Gastrocnemius medialis (tissue), 4 donors: ENCODE measurements at regions not wholly inside any gene's neighbourhood (a gene's known extent, or its start where the extent isn't known, plus 50 kb on each side); places are given as distances from the start of the nearest gene placed in this dataset.

Experiments used
- ATAC-seq, 2 donors: fragments of 150-250 bp; one replicate each; pipeline ENCODE4 v1.9.1; 2016
- DNase-seq, 2 donors: peaks; one replicate each; pipeline ENCODE4 v3.0.0-alpha.2; 2019
- H3K27ac ChIP-seq, 4 donors: fragments of 200-600 bp; sonication (generic); 1 replicate in 1 of 4; 2 replicates in 3 of 4; pipeline ENCODE4 v1.5.1; 2016 to 2018; ENCODE audit warnings: mild to moderate bottlenecking in 2 of 4, moderate library complexity in 1 of 4
- H3K27me3 ChIP-seq, 3 donors: fragments of 200-600 bp; sonication (generic) in 2 of 3; 1 replicate in 1 of 3; 2 replicates in 2 of 3; pipeline versions ENCODE4 v1.5.1 to v1.6.0; 2016 to 2019; ENCODE audit warnings: mild to moderate bottlenecking in 1 of 3, moderate library complexity in 1 of 3
- H3K36me3 ChIP-seq, 2 donors: fragments of 200-600 bp; sonication (generic) in 1 of 2; one replicate each; pipeline ENCODE4 v1.5.1; 2017 to 2018
- H3K4me1 ChIP-seq, 2 donors: fragments of 200-600 bp; sonication (generic) in 1 of 2; one replicate each; pipeline ENCODE4 v1.5.1; 2016 to 2017; ENCODE audit warnings: mild to moderate bottlenecking in 2 of 2
- H3K4me3 ChIP-seq, 4 donors: fragments of 200-600 bp; sonication (generic) in 3 of 4; 1 replicate in 1 of 4; 2 replicates in 3 of 4; pipeline ENCODE4 v1.5.1; 2016 to 2019; ENCODE audit warnings: mild to moderate bottlenecking in 2 of 4
- H3K9me3 ChIP-seq, 3 donors: fragments of 200-600 bp; sonication (generic) in 2 of 3; 1 replicate in 1 of 3; 2 replicates in 2 of 3; pipeline ENCODE4 v1.5.1; 2016 to 2019
- CTCF ChIP-seq, 5 experiments: fragments of 450-650 bp in 3 of 5; fragments of 200-600 bp in 2 of 5; sonication (generic) in 2 of 5; IDR thresholded peaks in 4 of 5; conservative IDR thresholded peaks in 1 of 5; 1 replicate in 4 of 5; 2 replicates in 1 of 5; pipeline ENCODE4 v1.5.1; 2016 to 2019; ENCODE audit warnings: antibody characterized with exemption in 5 of 5, mild to moderate bottlenecking in 3 of 5, moderate library complexity in 3 of 5
- POLR2A ChIP-seq, 2 donors: fragments of 450-650 bp; IDR thresholded peaks; one replicate each; pipeline ENCODE4 v1.6.1; 2017; ENCODE audit warnings: antibody characterized with exemption in 2 of 2, mild to moderate bottlenecking in 2 of 2, moderate library complexity in 2 of 2
- in situ Hi-C, 4 donors: fragments of 200-750 bp; cut with MboI; loops; one replicate each; pipeline versions ENCODE4 v1.15.0 to v1.8.0; 2017; ENCODE audit warnings: low sequenced_read_pairs in 4 of 4
- intact Hi-C: fragments of 100-400 bp; cut with DNase I; formaldehyde crosslinking; loops from one replicate; pipeline ENCODE4 v1.15.1; 2023; ENCODE audit warnings: low total_unique reads

GRCh38 chr2:104047516-104047915 is 806.4 kb upstream of the POU3F3 start:
- no peak overlapping the region for H3K27ac ChIP-seq
- in situ Hi-C loops (no loop called here), intact Hi-C loops (no loop called here)
- no peak overlapping the region for H3K4me3 ChIP-seq
- no peaks in the 10 kb centered on the region for H3K36me3 ChIP-seq
- no peaks in the 10 kb centered on the region for H3K9me3 ChIP-seq
- no peak for DNase-seq
- TF ChIP-seq CTCF (IDR thresholded peaks at IDR 0.05 in 4 of 5, conservative IDR thresholded peaks at IDR 0.05 in 1 of 5): no peak
- TF ChIP-seq POLR2A (IDR thresholded peaks at IDR 0.05): no peak
- no peak for ATAC-seq
- peaks cover 0 to 5% of the 10 kb centered on the region in 2 donors for H3K4me1 ChIP-seq
- H3K27me3 ChIP-seq: no peaks in the 10 kb centered on the region

- Histone ChIP-seq H3K9me3 (no peaks in the 10 kb centered on the region), H3K36me3 (no peaks in the 10 kb centered on the region), H3K4me1 (no peaks in the 10 kb centered on the region), H3K27me3 (no peaks in the 10 kb centered on the region), H3K27ac (no peak overlapping the region), H3K4me3 (no peak overlapping the region)
- TF ChIP-seq POLR2A (IDR thresholded peaks at IDR 0.05) (no peak), CTCF (IDR thresholded peaks at IDR 0.05 in 4 of 5, conservative IDR thresholded peaks at IDR 0.05 in 1 of 5) (no peak)
- in situ Hi-C loops: no loop called here
- intact Hi-C loops: no loop called here
- peak in 1 of 2 donors; percentile 30 for ATAC-seq
- peak in 1 of 2 donors; percentile 32 for DNase-seq
Measured at GRCh38 chr2:104049438-104049837, 804.5 kb upstream of the POU3F3 start.

GRCh38 chr2:104049981-104050380 is 803.9 kb upstream of the POU3F3 start:
- H3K36me3 ChIP-seq: no peaks in the 10 kb centered on the region
- no peak overlapping the region for H3K27ac ChIP-seq
- in situ Hi-C loops: no loop called here
- H3K4me3 ChIP-seq: no peak overlapping the region
- DNase-seq: no peak
- H3K27me3 ChIP-seq: no peaks in the 10 kb centered on the region
- ATAC-seq: no peak
- TF ChIP-seq CTCF (IDR thresholded peaks at IDR 0.05 in 4 of 5, conservative IDR thresholded peaks at IDR 0.05 in 1 of 5): no peak
- no peak for TF ChIP-seq POLR2A (IDR thresholded peaks at IDR 0.05)
- no peaks in the 10 kb centered on the region for H3K4me1 ChIP-seq
- intact Hi-C loops: no loop called here
- no peaks in the 10 kb centered on the region for H3K9me3 ChIP-seq

GRCh38 chr2:104050656-104051242 is 803.2 kb upstream of the POU3F3 start:
- Histone ChIP-seq H3K27me3 (no peaks in the 10 kb centered on the region), H3K36me3 (no peaks in the 10 kb centered on the region), H3K27ac (no peak overlapping the region), H3K4me1 (no peaks in the 10 kb centered on the region), H3K4me3 (no peak overlapping the region), H3K9me3 (no peaks in the 10 kb centered on the region)
- DNase-seq (no peak), ATAC-seq (no peak)
- intact Hi-C loops (no loop called here), in situ Hi-C loops (no loop called here)
- TF ChIP-seq CTCF (IDR thresholded peaks at IDR 0.05 in 4 of 5, conservative IDR thresholded peaks at IDR 0.05 in 1 of 5) (no peak), POLR2A (IDR thresholded peaks at IDR 0.05) (no peak)

GRCh38 chr2:104051766-104052165 is 802.1 kb upstream of the POU3F3 start:
- in situ Hi-C loops (no loop called here), intact Hi-C loops (no loop called here)
- DNase-seq (no peak), ATAC-seq (no peak)
- no peak overlapping the region for H3K4me3 ChIP-seq
- no peak overlapping the region for H3K27ac ChIP-seq
- H3K4me1 ChIP-seq: no peaks in the 10 kb centered on the region
- H3K9me3 ChIP-seq: no peaks in the 10 kb centered on the region
- no peaks in the 10 kb centered on the region for H3K36me3 ChIP-seq
- no peaks in the 10 kb centered on the region for H3K27me3 ChIP-seq
- TF ChIP-seq CTCF (IDR thresholded peaks at IDR 0.05 in 4 of 5, conservative IDR thresholded peaks at IDR 0.05 in 1 of 5): no peak
- TF ChIP-seq POLR2A (IDR thresholded peaks at IDR 0.05): no peak
